Keratinocyte (primary cell): ENCODE measurements at regions not wholly inside any gene's neighbourhood (a gene's known extent, or its start where the extent isn't known, plus 50 kb on each side); places are given as distances from the start of the nearest gene placed in this dataset.

ENCODE experiments used
- DNase-seq: peaks from one replicate; pipeline ENCODE4 v3.0.0-alpha.2; 2011; ENCODE audit warnings: low read depth, missing footprints, low spot score
- FAIRE-seq: peaks from 2 replicates; lab custom pipeline; 2011; peaks lifted over from hg19 to GRCh38; lab: Jason Lieb, UNC
- H2AFZ ChIP-seq: 2 replicates; pipeline ENCODE4 v1.6.0; 2012; ENCODE audit warnings: low read length, control low read depth, inconsistent platforms; ENCODE audit not compliant: control insufficient read depth
- H3K27ac ChIP-seq: 2 replicates; pipeline ENCODE4 v1.5.1; 2011; ENCODE audit warnings: low read length; ENCODE audit not compliant: control insufficient read depth, insufficient read depth
- H3K27me3 ChIP-seq: 3 replicates; pipeline ENCODE4 v1.6.0; 2011; ENCODE audit warnings: low read length; ENCODE audit not compliant: control insufficient read depth, insufficient read depth; ENCODE audit errors: extremely low read depth
- H3K36me3 ChIP-seq, 2 experiments: 2 replicates in 1 of 2; 3 replicates in 1 of 2; pipeline ENCODE4 v1.5.1; 2011; ENCODE audit warnings: low read length in 2 of 2, mild to moderate bottlenecking in 1 of 2; ENCODE audit not compliant: control insufficient read depth in 2 of 2, insufficient read depth in 2 of 2; ENCODE audit errors: extremely low read depth in 1 of 2
- H3K4me1 ChIP-seq: 3 replicates; pipeline ENCODE4 v1.5.1; 2011; ENCODE audit warnings: low read length; ENCODE audit not compliant: control insufficient read depth, insufficient read depth; ENCODE audit errors: extremely low read depth
- H3K4me2 ChIP-seq: 3 replicates; pipeline ENCODE4 v1.6.0; 2011; ENCODE audit warnings: low read depth, low read length; ENCODE audit not compliant: control insufficient read depth, insufficient read depth; ENCODE audit errors: extremely low read depth
- H3K4me3 ChIP-seq, 3 experiments: fragments of 200-600 bp in 1 of 3; sonication (generic) in 1 of 3; 2 replicates in 2 of 3; 3 replicates in 1 of 3; pipeline ENCODE4 v1.5.1; 2011 to 2016; ENCODE audit warnings: low read length in 3 of 3, mild to moderate bottlenecking in 3 of 3, control low read depth in 2 of 3, inconsistent platforms in 1 of 3, low read depth in 1 of 3, mixed read lengths in 1 of 3, mixed run types in 1 of 3, moderate library complexity in 1 of 3; ENCODE audit not compliant: control insufficient read depth in 2 of 3, insufficient read depth in 2 of 3; ENCODE audit errors: extremely low read depth in 1 of 3
- H3K79me2 ChIP-seq: 2 replicates; pipeline ENCODE4 v1.6.0; 2012; ENCODE audit warnings: low read length; ENCODE audit not compliant: control insufficient read depth, insufficient read depth
- H3K9ac ChIP-seq: 3 replicates; pipeline ENCODE4 v1.6.0; 2011; ENCODE audit warnings: low read length; ENCODE audit not compliant: control insufficient read depth, insufficient read depth; ENCODE audit errors: extremely low read depth
- H3K9me1 ChIP-seq: 3 replicates; pipeline ENCODE4 v1.6.0; 2011; ENCODE audit warnings: low read length; ENCODE audit not compliant: control insufficient read depth, insufficient read depth; ENCODE audit errors: extremely low read depth
- H3K9me3 ChIP-seq: 2 replicates; pipeline ENCODE4 v1.5.1; 2012; ENCODE audit warnings: low read depth, low read length; ENCODE audit not compliant: control insufficient read depth
- H4K20me1 ChIP-seq: 3 replicates; pipeline ENCODE4 v1.6.0; 2011; ENCODE audit warnings: low read length; ENCODE audit not compliant: control insufficient read depth, insufficient read depth; ENCODE audit errors: extremely low read depth
- CTCF ChIP-seq, 3 experiments: IDR thresholded peaks in 1 of 3; conservative IDR thresholded peaks in 1 of 3; optimal IDR thresholded peaks in 1 of 3; 2 replicates in 2 of 3; 3 replicates in 1 of 3; pipeline versions ENCODE3 to v1.5.1; 2011; ENCODE audit warnings: low read length in 3 of 3, mild to moderate bottlenecking in 3 of 3, moderate library complexity in 2 of 3, control low read depth in 1 of 3, inconsistent platforms in 1 of 3; ENCODE audit not compliant: insufficient read depth in 2 of 3; ENCODE audit errors: extremely low read depth in 1 of 3
- EZH2 ChIP-seq: IDR thresholded peaks from one replicate; pipeline ENCODE4 v1.6.1; 2012; ENCODE audit warnings: inconsistent platforms, mild to moderate bottlenecking, low read length, moderate library complexity
- dilution Hi-C: fragments of 300-500 bp; cut with MboI; formaldehyde crosslinking; loops from one replicate; pipeline ENCODE4 v1.7.0; 2020; ENCODE audit warnings: low sequenced_read_pairs; ENCODE audit not compliant: extremely low pct_ligation_motif_present

GRCh38 chr6:141437011-141437410, 695.7 kb upstream of the GJE1 start:
- Histone ChIP-seq H3K27ac (no peak overlapping the region), H4K20me1 (no peaks in the 10 kb centered on the region), H3K4me3 (no peak overlapping the region), H2AFZ (no peak overlapping the region), H3K9me3 (no peaks in the 10 kb centered on the region), H3K4me1 (no peaks in the 10 kb centered on the region), H3K79me2 (no peaks in the 10 kb centered on the region), H3K9ac (no peak overlapping the region), H3K27me3 (no peaks in the 10 kb centered on the region), H3K9me1 (no peaks in the 10 kb centered on the region), H3K4me2 (no peak overlapping the region), H3K36me3 (no peaks in the 10 kb centered on the region)
- FAIRE-seq (no peak), DNase-seq (no peak)
- dilution Hi-C loops = no loop called here
- no peak for TF ChIP-seq CTCF (optimal IDR thresholded peaks at IDR 0.05 in 1 of 3, IDR thresholded peaks at IDR 0.05 in 1 of 3, conservative IDR thresholded peaks at IDR 0.05 in 1 of 3; ENCODE audit: extremely low read depth in 1 of 3, insufficient read depth in 2 of 3, low read length in 3 of 3)
- TF ChIP-seq EZH2 = no peak

- H3K9ac ChIP-seq = no peak overlapping the region
- H3K27ac ChIP-seq = no peak overlapping the region
- peak overlapping the region; percentile 56 for H2AFZ ChIP-seq
- no peaks in the 10 kb centered on the region for H3K9me3 ChIP-seq
- no peak overlapping the region for H3K4me3 ChIP-seq
- H3K27me3 ChIP-seq = no peaks in the 10 kb centered on the region
- H3K36me3 ChIP-seq = no peaks in the 10 kb centered on the region
- no peaks in the 10 kb centered on the region for H3K79me2 ChIP-seq
- H4K20me1 ChIP-seq = no peaks in the 10 kb centered on the region
- no peaks in the 10 kb centered on the region for H3K9me1 ChIP-seq
- dilution Hi-C loops = no loop called here
- H3K4me2 ChIP-seq = no peak overlapping the region
- TF ChIP-seq CTCF (optimal IDR thresholded peaks at IDR 0.05 in 1 of 3, IDR thresholded peaks at IDR 0.05 in 1 of 3, conservative IDR thresholded peaks at IDR 0.05 in 1 of 3; ENCODE audit: extremely low read depth in 1 of 3, insufficient read depth in 2 of 3, low read length in 3 of 3) (no peak), EZH2 (no peak)
- FAIRE-seq (no peak), DNase-seq (no peak)
- H3K4me1 ChIP-seq = peaks cover 7% of the 10 kb centered on the region
Observed at GRCh38 chr6:141426400-141426980, 706.2 kb upstream of the GJE1 start.
